Activated naive CD8-positive, alpha-beta T cell treated with anti-CD3 and anti-CD28 coated beads, Interleukin-2, amount 50 U/mL, for 24 hours (primary cell): ENCODE measurements at regions not wholly inside any gene's neighbourhood (a gene's known extent, or its start where the extent isn't known, plus 50 kb on each side); places are given as distances from the start of the nearest gene placed in this dataset.
A peak's percentile ranks its signal among the peaks of the same experiment; 100 is the strongest.

ENCODE experiments used
- ATAC-seq: fragments of 150-1000 bp; cut with Tn5 transposase; one replicate; pipeline ENCODE4 v1.10.0; 2021
- DNase-seq: peaks from one replicate; pipeline ENCODE4 v3.0.0; 2021
- H3K27ac Mint-ChIP-seq: one replicate; pipeline ENCODE4 v1.8.0; 2021; ENCODE audit warnings: mild to moderate bottlenecking, mixed read lengths
- H3K27me3 Mint-ChIP-seq: one replicate; pipeline ENCODE4 v1.8.0; 2021; ENCODE audit warnings: mixed read lengths
- H3K36me3 Mint-ChIP-seq: one replicate; pipeline ENCODE4 v1.8.0; 2021; ENCODE audit warnings: low read depth, mixed read lengths
- H3K4me1 Mint-ChIP-seq: one replicate; pipeline ENCODE4 v1.8.0; 2021; ENCODE audit warnings: mixed read lengths
- H3K4me3 Mint-ChIP-seq: one replicate; pipeline ENCODE4 v1.8.0; 2021; ENCODE audit warnings: mild to moderate bottlenecking, moderate library complexity, mixed read lengths
- H3K9me3 Mint-ChIP-seq: one replicate; pipeline ENCODE4 v1.8.0; 2021; ENCODE audit warnings: mixed read lengths

- DNase-seq, result no peak
- Mint-ChIP-seq H3K9me3 (no peaks in the 10 kb centered on the region), H3K4me1 (no peaks in the 10 kb centered on the region), H3K27ac (no peak overlapping the region), H3K36me3 (no peaks in the 10 kb centered on the region), H3K27me3 (peaks cover 4% of the 10 kb centered on the region), H3K4me3 (no peak overlapping the region)
- ATAC-seq, result no peak
These were observed 305.9 kb upstream of the DAB2 start for GRCh38 chr5:39730699-39731098.

- Mint-ChIP-seq H3K4me1 (no peaks in the 10 kb centered on the region), H3K4me3 (no peak overlapping the region), H3K27ac (no peak overlapping the region), H3K9me3 (no peaks in the 10 kb centered on the region), H3K27me3 (peaks cover 4% of the 10 kb centered on the region), H3K36me3 (no peaks in the 10 kb centered on the region)
- no peak for ATAC-seq
- no peak for DNase-seq
These were observed 305.2 kb upstream of the DAB2 start for GRCh38 chr5:39730006-39730405.

GRCh38 chr5:39726467-39726866 is 301.7 kb upstream of the DAB2 start:
- Mint-ChIP-seq H3K36me3 (no peaks in the 10 kb centered on the region), H3K27me3 (peaks cover 4% of the 10 kb centered on the region), H3K4me1 (no peaks in the 10 kb centered on the region), H3K27ac (no peak overlapping the region), H3K4me3 (no peak overlapping the region), H3K9me3 (no peaks in the 10 kb centered on the region)
- ATAC-seq, result no peak
- no peak for DNase-seq

GRCh38 chr5:39721394-39721793 is 296.6 kb upstream of the DAB2 start:
- Mint-ChIP-seq H3K27me3 (peaks cover 2% of the 10 kb centered on the region), H3K9me3 (no peaks in the 10 kb centered on the region), H3K36me3 (no peaks in the 10 kb centered on the region), H3K4me3 (no peak overlapping the region), H3K4me1 (no peaks in the 10 kb centered on the region), H3K27ac (no peak overlapping the region)
- no peak for DNase-seq
- peak; percentile 24 for ATAC-seq

GRCh38 chr5:39720136-39720535 is 295.4 kb upstream of the DAB2 start:
- Mint-ChIP-seq H3K27me3 (peaks cover 2% of the 10 kb centered on the region), H3K27ac (no peak overlapping the region), H3K4me3 (no peak overlapping the region), H3K9me3 (no peaks in the 10 kb centered on the region), H3K36me3 (no peaks in the 10 kb centered on the region), H3K4me1 (no peaks in the 10 kb centered on the region)
- no peak for ATAC-seq
- no peak for DNase-seq

- ATAC-seq (no peak), DNase-seq (no peak)
- Mint-ChIP-seq H3K4me1 (no peaks in the 10 kb centered on the region), H3K27ac (no peak overlapping the region), H3K36me3 (no peaks in the 10 kb centered on the region), H3K27me3 (peaks cover 2% of the 10 kb centered on the region), H3K4me3 (no peak overlapping the region), H3K9me3 (no peaks in the 10 kb centered on the region)
These were observed 292.6 kb upstream of the DAB2 start for GRCh38 chr5:39717176-39717897.

- H3K9me3 Mint-ChIP-seq, result no peaks in the 10 kb centered on the region
- no peaks in the 10 kb centered on the region for H3K36me3 Mint-ChIP-seq
- peaks cover 2% of the 10 kb centered on the region for H3K27me3 Mint-ChIP-seq
- DNase-seq, result peak; percentile 10
- peak; percentile 79 for ATAC-seq
- no peaks in the 10 kb centered on the region for H3K4me1 Mint-ChIP-seq
- H3K4me3 Mint-ChIP-seq, result no peak overlapping the region
- no peak overlapping the region for H3K27ac Mint-ChIP-seq
These were observed 291.8 kb upstream of the DAB2 start for GRCh38 chr5:39716532-39717028.

GRCh38 chr5:39714036-39714698 is 289.4 kb upstream of the DAB2 start:
- no peaks in the 10 kb centered on the region for H3K4me1 Mint-ChIP-seq
- H3K27ac Mint-ChIP-seq, result no peak overlapping the region
- H3K4me3 Mint-ChIP-seq, result no peak overlapping the region
- no peaks in the 10 kb centered on the region for H3K36me3 Mint-ChIP-seq
- peaks cover 3% of the 10 kb centered on the region for H3K27me3 Mint-ChIP-seq
- ATAC-seq (no peak), DNase-seq (peak; percentile 20)
- no peaks in the 10 kb centered on the region for H3K9me3 Mint-ChIP-seq

- no peak overlapping the region for H3K4me3 Mint-ChIP-seq
- ATAC-seq, result no peak
- H3K4me1 Mint-ChIP-seq, result no peaks in the 10 kb centered on the region
- no peaks in the 10 kb centered on the region for H3K36me3 Mint-ChIP-seq
- H3K27me3 Mint-ChIP-seq, result peaks cover 1% of the 10 kb centered on the region
- no peaks in the 10 kb centered on the region for H3K9me3 Mint-ChIP-seq
- H3K27ac Mint-ChIP-seq, result no peak overlapping the region
- DNase-seq, result no peak
These were observed 288.6 kb upstream of the DAB2 start for GRCh38 chr5:39713250-39713916.

- H3K9me3 Mint-ChIP-seq, result no peaks in the 10 kb centered on the region
- H3K27me3 Mint-ChIP-seq, result peaks cover 4% of the 10 kb centered on the region
- H3K27ac Mint-ChIP-seq, result no peak overlapping the region
- ATAC-seq (no peak), DNase-seq (no peak)
- H3K36me3 Mint-ChIP-seq, result no peaks in the 10 kb centered on the region
- H3K4me1 Mint-ChIP-seq, result no peaks in the 10 kb centered on the region
- H3K4me3 Mint-ChIP-seq, result no peak overlapping the region
These were observed 287.8 kb upstream of the DAB2 start for GRCh38 chr5:39712316-39713249.

GRCh38 chr5:39711821-39712220 is 287.0 kb upstream of the DAB2 start:
- no peaks in the 10 kb centered on the region for H3K9me3 Mint-ChIP-seq
- H3K4me3 Mint-ChIP-seq, result no peak overlapping the region
- H3K36me3 Mint-ChIP-seq, result no peaks in the 10 kb centered on the region
- no peak overlapping the region for H3K27ac Mint-ChIP-seq
- H3K4me1 Mint-ChIP-seq, result no peaks in the 10 kb centered on the region
- H3K27me3 Mint-ChIP-seq, result peaks cover 6% of the 10 kb centered on the region
- ATAC-seq (no peak), DNase-seq (no peak)

- H3K27ac Mint-ChIP-seq, result no peak overlapping the region
- ATAC-seq (no peak), DNase-seq (no peak)
These were observed 284.3 kb upstream of the DAB2 start for GRCh38 chr5:39709032-39709431.

GRCh38 chr5:39702928-39703327 is 278.1 kb upstream of the DAB2 start:
- ATAC-seq, result no peak
- no peak for DNase-seq

More at GRCh38 chr5:39709032-39709431, 284.3 kb upstream of the DAB2 start:
- no peaks in the 10 kb centered on the region for H3K36me3 Mint-ChIP-seq
- H3K4me3 Mint-ChIP-seq, result no peak overlapping the region
- peaks cover 10% of the 10 kb centered on the region for H3K27me3 Mint-ChIP-seq
- H3K4me1 Mint-ChIP-seq, result no peaks in the 10 kb centered on the region
- H3K9me3 Mint-ChIP-seq, result no peaks in the 10 kb centered on the region

GRCh38 chr5:39700523-39700922 is 275.7 kb upstream of the DAB2 start:
- Mint-ChIP-seq H3K4me3 (no peak overlapping the region), H3K9me3 (no peaks in the 10 kb centered on the region), H3K4me1 (no peaks in the 10 kb centered on the region), H3K27ac (no peak overlapping the region), H3K36me3 (no peaks in the 10 kb centered on the region), H3K27me3 (peaks cover 5% of the 10 kb centered on the region)
- DNase-seq (no peak), ATAC-seq (no peak)

More at GRCh38 chr5:39702928-39703327, 278.1 kb upstream of the DAB2 start:
- no peaks in the 10 kb centered on the region for H3K9me3 Mint-ChIP-seq
- H3K36me3 Mint-ChIP-seq, result no peaks in the 10 kb centered on the region
- H3K4me3 Mint-ChIP-seq, result no peak overlapping the region
- H3K27ac Mint-ChIP-seq, result no peak overlapping the region
- H3K27me3 Mint-ChIP-seq, result peaks cover 12% of the 10 kb centered on the region
- no peaks in the 10 kb centered on the region for H3K4me1 Mint-ChIP-seq
